Esophagus muscularis mucosa (tissue), 4 donors: ENCODE measurements at regions not wholly inside any gene's neighbourhood (a gene's known extent, or its start where the extent isn't known, plus 50 kb on each side); places are given as distances from the start of the nearest gene placed in this dataset.

Experiments used
- DNase-seq: peaks from one replicate; pipeline ENCODE4 v3.0.0-alpha.2; 2017; ENCODE audit errors: extremely low spot score
- H3K27ac ChIP-seq, 4 donors: fragments of 200-600 bp; sonication (generic); replicated peaks in 1 of 4; 1 replicate in 3 of 4; 2 replicates in 1 of 4; pipeline ENCODE4 v1.5.1; 2016 to 2019; ENCODE audit warnings: mild to moderate bottlenecking in 1 of 4
- H3K27me3 ChIP-seq, 4 donors: fragments of 200-600 bp; sonication (generic); one replicate each; pipeline versions ENCODE4 v1.5.1 to v1.6.0; 2016 to 2019
- H3K36me3 ChIP-seq, 4 donors: fragments of 200-600 bp; sonication (generic); one replicate each; pipeline ENCODE4 v1.5.1; 2016 to 2019
- H3K4me1 ChIP-seq, 4 donors: fragments of 200-600 bp; sonication (generic); one replicate each; pipeline ENCODE4 v1.5.1; 2016 to 2019
- H3K4me3 ChIP-seq, 4 donors: fragments of 200-600 bp; sonication (generic); 1 replicate in 2 of 4; 2 replicates in 2 of 4; pipeline ENCODE4 v1.5.1; 2016 to 2019; ENCODE audit warnings: mild to moderate bottlenecking in 4 of 4, moderate library complexity in 1 of 4
- H3K9me3 ChIP-seq, 4 donors: fragments of 200-600 bp; sonication (generic); 1 replicate in 3 of 4; 2 replicates in 1 of 4; pipeline ENCODE4 v1.5.1; 2016 to 2019
- EP300 ChIP-seq: sonication (generic); formaldehyde crosslinking; IDR thresholded peaks from one replicate; pipeline ENCODE4 v1.6.1; 2017; ENCODE audit warnings: antibody characterized with exemption
- POLR2A ChIP-seq: fragments of 450-650 bp; IDR thresholded peaks from one replicate; pipeline ENCODE4 v1.6.1; 2017; ENCODE audit warnings: antibody characterized with exemption, moderate library complexity, mild to moderate bottlenecking, low read depth
- POLR2AphosphoS5 ChIP-seq, 2 donors: sonication (generic); formaldehyde crosslinking; IDR thresholded peaks; one replicate each; pipeline ENCODE4 v1.6.1; 2017; ENCODE audit warnings: antibody characterized with exemption in 2 of 2
- WGBS: methylation state at CpG from one replicate; pipeline ENCODE4 v1.1.5; 2018; 5-methylcytosine and 5-hydroxymethylcytosine counted together
- intact Hi-C: fragments of 100-400 bp; cut with DNase I; formaldehyde crosslinking; loops from one replicate; pipeline ENCODE4 v1.15.1; 2023
- TF ChIP-seq, protein P1 (sequence below), 3 experiments: fragments of 200-600 bp in 2 of 3; fragments of 450-650 bp in 1 of 3; sonication (generic) in 2 of 3; IDR thresholded peaks; one replicate each; pipeline ENCODE4 v1.5.1; 2017 to 2019; ENCODE audit warnings: antibody characterized with exemption in 3 of 3, mild to moderate bottlenecking in 2 of 3, moderate library complexity in 1 of 3

DNA sequence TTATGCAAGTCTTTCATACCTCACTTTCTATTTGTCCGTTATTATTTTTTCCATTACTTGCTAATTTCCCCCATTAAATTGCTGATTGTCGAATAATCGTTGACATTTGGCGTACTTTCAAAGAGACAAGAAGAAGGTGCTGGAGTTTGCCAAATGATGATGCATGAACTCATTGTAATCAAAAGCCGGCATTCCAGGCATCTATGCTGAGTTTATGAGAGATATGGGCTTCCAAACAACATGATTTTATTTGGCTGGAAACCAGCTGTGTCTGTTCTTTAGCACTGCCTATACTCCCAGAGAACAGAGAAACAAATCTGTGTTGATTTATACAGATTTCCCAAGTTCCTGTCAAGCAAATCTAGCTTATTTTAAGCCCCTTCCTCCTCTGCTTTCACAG lies 80.8 kb upstream of the RPS6KA3 start:
- intact Hi-C loops, result no loop called here
- no peak overlapping the region for H3K27ac ChIP-seq
- DNase-seq, result no peak
- no peaks in the 10 kb centered on the region for H3K27me3 ChIP-seq
- no peak overlapping the region for H3K4me3 ChIP-seq
- H3K36me3 ChIP-seq, result no peaks in the 10 kb centered on the region
- WGBS, result 67% methylated on average over 5 of the region's 5 CpGs
- peaks cover 0 to 5% (median 0%) of the 10 kb centered on the region in 4 donors for H3K9me3 ChIP-seq
- no peaks in the 10 kb centered on the region for H3K4me1 ChIP-seq
- TF ChIP-seq POLR2AphosphoS5 (IDR thresholded peaks at IDR 0.05) (no peak), EP300 (no peak), POLR2A (no peak)
- TF ChIP-seq, protein P1, sequence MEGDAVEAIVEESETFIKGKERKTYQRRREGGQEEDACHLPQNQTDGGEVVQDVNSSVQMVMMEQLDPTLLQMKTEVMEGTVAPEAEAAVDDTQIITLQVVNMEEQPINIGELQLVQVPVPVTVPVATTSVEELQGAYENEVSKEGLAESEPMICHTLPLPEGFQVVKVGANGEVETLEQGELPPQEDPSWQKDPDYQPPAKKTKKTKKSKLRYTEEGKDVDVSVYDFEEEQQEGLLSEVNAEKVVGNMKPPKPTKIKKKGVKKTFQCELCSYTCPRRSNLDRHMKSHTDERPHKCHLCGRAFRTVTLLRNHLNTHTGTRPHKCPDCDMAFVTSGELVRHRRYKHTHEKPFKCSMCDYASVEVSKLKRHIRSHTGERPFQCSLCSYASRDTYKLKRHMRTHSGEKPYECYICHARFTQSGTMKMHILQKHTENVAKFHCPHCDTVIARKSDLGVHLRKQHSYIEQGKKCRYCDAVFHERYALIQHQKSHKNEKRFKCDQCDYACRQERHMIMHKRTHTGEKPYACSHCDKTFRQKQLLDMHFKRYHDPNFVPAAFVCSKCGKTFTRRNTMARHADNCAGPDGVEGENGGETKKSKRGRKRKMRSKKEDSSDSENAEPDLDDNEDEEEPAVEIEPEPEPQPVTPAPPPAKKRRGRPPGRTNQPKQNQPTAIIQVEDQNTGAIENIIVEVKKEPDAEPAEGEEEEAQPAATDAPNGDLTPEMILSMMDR (IDR thresholded peaks at IDR 0.05), result no peak

- intact Hi-C loops, result no loop called here
- Histone ChIP-seq H3K4me3 (no peak overlapping the region), H3K27ac (no peak overlapping the region), H3K4me1 (no peaks in the 10 kb centered on the region), H3K9me3 (no peaks in the 10 kb centered on the region), H3K36me3 (no peaks in the 10 kb centered on the region), H3K27me3 (no peaks in the 10 kb centered on the region)
- WGBS, result 25% methylated on average over 1 of the region's 1 CpG
- TF ChIP-seq, protein P1 (IDR thresholded peaks at IDR 0.05), result no peak
- TF ChIP-seq POLR2AphosphoS5 (IDR thresholded peaks at IDR 0.05) (no peak), POLR2A (no peak), EP300 (no peak)
- no peak for DNase-seq
These were observed 67.0 kb upstream of the RPS6KA3 start for GRCh38 chrX:20333672-20334071.

GRCh38 chrX:20330545-20330944 lies 63.8 kb upstream of the RPS6KA3 start:
- H3K27ac ChIP-seq, result no peak overlapping the region
- WGBS, result 71% methylated on average over 2 of the region's 2 CpGs
- H3K36me3 ChIP-seq, result no peaks in the 10 kb centered on the region
- no peak overlapping the region for H3K4me3 ChIP-seq
- H3K4me1 ChIP-seq, result no peaks in the 10 kb centered on the region
- no peak for TF ChIP-seq POLR2A
- TF ChIP-seq, protein P1 (IDR thresholded peaks at IDR 0.05), result no peak
- TF ChIP-seq POLR2AphosphoS5 (IDR thresholded peaks at IDR 0.05), result no peak
- TF ChIP-seq EP300, result no peak
- no peaks in the 10 kb centered on the region for H3K27me3 ChIP-seq
- DNase-seq, result no peak
- no peaks in the 10 kb centered on the region for H3K9me3 ChIP-seq
- intact Hi-C loops, result no loop called here

DNA sequence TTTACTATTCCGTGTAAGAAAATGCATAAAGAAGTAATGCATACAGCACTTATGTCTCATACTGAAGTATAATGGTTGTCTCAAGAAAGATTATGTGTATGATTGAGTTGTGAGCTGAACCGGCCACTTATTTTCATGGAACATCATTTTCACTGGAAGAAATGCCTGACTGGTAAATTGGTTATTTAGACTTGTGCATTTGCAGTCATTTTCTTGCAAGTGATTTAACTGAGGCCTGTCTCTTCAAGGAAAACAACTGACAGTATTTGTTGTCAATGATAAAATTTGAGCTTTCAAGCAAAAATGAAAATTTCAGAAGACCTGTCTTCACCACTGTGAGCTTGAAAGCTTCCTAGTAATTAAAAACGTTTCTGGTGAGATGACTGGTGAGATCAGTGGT lies 62.7 kb upstream of the RPS6KA3 start:
- Histone ChIP-seq H3K27me3 (no peaks in the 10 kb centered on the region), H3K36me3 (no peaks in the 10 kb centered on the region), H3K9me3 (no peaks in the 10 kb centered on the region), H3K4me1 (no peaks in the 10 kb centered on the region), H3K4me3 (no peak overlapping the region), H3K27ac (no peak overlapping the region)
- intact Hi-C loops, result no loop called here
- no peak for DNase-seq
- WGBS, result 64% methylated on average over 3 of the region's 3 CpGs
- TF ChIP-seq, protein P1 (IDR thresholded peaks at IDR 0.05), result no peak
- TF ChIP-seq POLR2AphosphoS5 (IDR thresholded peaks at IDR 0.05) (no peak), EP300 (no peak), POLR2A (no peak)

GRCh38 chrX:20325786-20326388 lies 59.2 kb upstream of the RPS6KA3 start:
- Histone ChIP-seq H3K27ac (no peak overlapping the region), H3K4me3 (no peak overlapping the region), H3K9me3 (no peaks in the 10 kb centered on the region), H3K4me1 (no peaks in the 10 kb centered on the region), H3K27me3 (no peaks in the 10 kb centered on the region), H3K36me3 (no peaks in the 10 kb centered on the region)
- no peak for DNase-seq
- TF ChIP-seq POLR2AphosphoS5 (IDR thresholded peaks at IDR 0.05), result no peak
- TF ChIP-seq, protein P1 (IDR thresholded peaks at IDR 0.05), result no peak
- no peak for TF ChIP-seq POLR2A
- no peak for TF ChIP-seq EP300
- intact Hi-C loops, result no loop called here
- WGBS, result 75% methylated on average over 6 of the region's 6 CpGs
